ENCODE measurements at regions not wholly inside any gene's neighbourhood (a gene's known extent, or its start where the extent isn't known, plus 50 kb on each side); places are given as distances from the start of the nearest gene placed in this dataset.

- Histone ChIP-seq H2AFZ (ENCODE audit: low read depth, low read length) (no peak overlapping the region), H4K20me1 (ENCODE audit: insufficient read depth) (no peaks in the 10 kb centered on the region), H3K36me3 (ENCODE audit: insufficient read depth, low read length) (no peaks in the 10 kb centered on the region), H3F3A (ENCODE audit: insufficient read depth, low read length, poor library complexity, severe bottlenecking) (no peaks in the 10 kb centered on the region), H3K27me3 (ENCODE audit: insufficient read depth, low read depth, low read length) (no peaks in the 10 kb centered on the region), H3K4me3 (ENCODE audit: low read length) (no peak overlapping the region), H3K4me2 (ENCODE audit: low read length) (no peak overlapping the region), H3K79me2 (replicated peaks; ENCODE audit: insufficient read depth, low read length) (no peaks in the 10 kb centered on the region), H3K9me3 (ENCODE audit: low read length) (no peaks in the 10 kb centered on the region), H3K27ac (ENCODE audit: low read length) (no peak overlapping the region), H3K9me2 (ENCODE audit: insufficient read depth, low read length) (no peaks in the 10 kb centered on the region), H3K9ac (ENCODE audit: low read length) (no peak overlapping the region)
- no peak for TF ChIP-seq SMC3 (conservative IDR thresholded peaks at IDR 0.05; ENCODE audit: poor library complexity)
- no peak for TF ChIP-seq EP300 (conservative IDR thresholded peaks at IDR 0.05; ENCODE audit: poor library complexity, severe bottlenecking)
Measured at GRCh38 chr4:38503689-38504395, 160.2 kb upstream of the KLF3 start.

DNA sequence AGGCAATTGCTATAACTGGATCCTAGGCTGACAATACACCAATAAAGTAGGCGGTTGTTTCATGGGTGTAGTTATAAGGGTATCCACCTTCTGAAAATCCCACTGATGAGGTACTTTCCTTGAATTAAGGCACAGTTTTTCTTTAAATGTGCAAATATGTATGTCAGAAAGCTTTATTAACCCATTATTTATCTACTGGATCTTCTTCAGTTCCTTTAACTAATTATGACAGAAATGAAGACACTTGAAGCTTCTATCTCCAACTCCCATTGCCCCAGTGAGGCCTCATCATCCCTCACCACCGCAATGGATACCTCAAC is 159.6 kb upstream of the KLF3 start:
- Histone ChIP-seq H3K27me3 (ENCODE audit: insufficient read depth, low read depth, low read length) (no peaks in the 10 kb centered on the region), H2AFZ (ENCODE audit: low read depth, low read length) (no peak overlapping the region), H3K9ac (ENCODE audit: low read length) (no peak overlapping the region), H3F3A (ENCODE audit: insufficient read depth, low read length, poor library complexity, severe bottlenecking) (no peaks in the 10 kb centered on the region), H4K20me1 (ENCODE audit: insufficient read depth) (no peaks in the 10 kb centered on the region), H3K36me3 (ENCODE audit: insufficient read depth, low read length) (no peaks in the 10 kb centered on the region), H3K9me2 (ENCODE audit: insufficient read depth, low read length) (no peaks in the 10 kb centered on the region), H3K4me3 (ENCODE audit: low read length) (no peak overlapping the region), H3K4me2 (ENCODE audit: low read length) (no peak overlapping the region), H3K9me3 (ENCODE audit: low read length) (no peaks in the 10 kb centered on the region), H3K79me2 (replicated peaks; ENCODE audit: insufficient read depth, low read length) (no peaks in the 10 kb centered on the region), H3K27ac (ENCODE audit: low read length) (no peak overlapping the region)
- TF ChIP-seq TAF1 (IDR thresholded peaks at IDR 0.05; ENCODE audit: low read depth) (no peak), EZH2 (IDR thresholded peaks at IDR 0.05; ENCODE audit: borderline replicate concordance, insufficient read depth, low read length, poor library complexity, severe bottlenecking) (no peak), EP300 (conservative IDR thresholded peaks at IDR 0.05; ENCODE audit: poor library complexity, severe bottlenecking) (no peak), RAD21 (conservative IDR thresholded peaks at IDR 0.05) (no peak), MXI1 (conservative IDR thresholded peaks at IDR 0.05; ENCODE audit: poor library complexity, severe bottlenecking) (no peak), SMC3 (conservative IDR thresholded peaks at IDR 0.05; ENCODE audit: poor library complexity) (no peak)
- TF ChIP-seq, protein P1, sequence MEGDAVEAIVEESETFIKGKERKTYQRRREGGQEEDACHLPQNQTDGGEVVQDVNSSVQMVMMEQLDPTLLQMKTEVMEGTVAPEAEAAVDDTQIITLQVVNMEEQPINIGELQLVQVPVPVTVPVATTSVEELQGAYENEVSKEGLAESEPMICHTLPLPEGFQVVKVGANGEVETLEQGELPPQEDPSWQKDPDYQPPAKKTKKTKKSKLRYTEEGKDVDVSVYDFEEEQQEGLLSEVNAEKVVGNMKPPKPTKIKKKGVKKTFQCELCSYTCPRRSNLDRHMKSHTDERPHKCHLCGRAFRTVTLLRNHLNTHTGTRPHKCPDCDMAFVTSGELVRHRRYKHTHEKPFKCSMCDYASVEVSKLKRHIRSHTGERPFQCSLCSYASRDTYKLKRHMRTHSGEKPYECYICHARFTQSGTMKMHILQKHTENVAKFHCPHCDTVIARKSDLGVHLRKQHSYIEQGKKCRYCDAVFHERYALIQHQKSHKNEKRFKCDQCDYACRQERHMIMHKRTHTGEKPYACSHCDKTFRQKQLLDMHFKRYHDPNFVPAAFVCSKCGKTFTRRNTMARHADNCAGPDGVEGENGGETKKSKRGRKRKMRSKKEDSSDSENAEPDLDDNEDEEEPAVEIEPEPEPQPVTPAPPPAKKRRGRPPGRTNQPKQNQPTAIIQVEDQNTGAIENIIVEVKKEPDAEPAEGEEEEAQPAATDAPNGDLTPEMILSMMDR (IDR thresholded peaks at IDR 0.05; ENCODE audit: poor library complexity, severe bottlenecking): no peak
- TF ChIP-seq, protein P2, sequence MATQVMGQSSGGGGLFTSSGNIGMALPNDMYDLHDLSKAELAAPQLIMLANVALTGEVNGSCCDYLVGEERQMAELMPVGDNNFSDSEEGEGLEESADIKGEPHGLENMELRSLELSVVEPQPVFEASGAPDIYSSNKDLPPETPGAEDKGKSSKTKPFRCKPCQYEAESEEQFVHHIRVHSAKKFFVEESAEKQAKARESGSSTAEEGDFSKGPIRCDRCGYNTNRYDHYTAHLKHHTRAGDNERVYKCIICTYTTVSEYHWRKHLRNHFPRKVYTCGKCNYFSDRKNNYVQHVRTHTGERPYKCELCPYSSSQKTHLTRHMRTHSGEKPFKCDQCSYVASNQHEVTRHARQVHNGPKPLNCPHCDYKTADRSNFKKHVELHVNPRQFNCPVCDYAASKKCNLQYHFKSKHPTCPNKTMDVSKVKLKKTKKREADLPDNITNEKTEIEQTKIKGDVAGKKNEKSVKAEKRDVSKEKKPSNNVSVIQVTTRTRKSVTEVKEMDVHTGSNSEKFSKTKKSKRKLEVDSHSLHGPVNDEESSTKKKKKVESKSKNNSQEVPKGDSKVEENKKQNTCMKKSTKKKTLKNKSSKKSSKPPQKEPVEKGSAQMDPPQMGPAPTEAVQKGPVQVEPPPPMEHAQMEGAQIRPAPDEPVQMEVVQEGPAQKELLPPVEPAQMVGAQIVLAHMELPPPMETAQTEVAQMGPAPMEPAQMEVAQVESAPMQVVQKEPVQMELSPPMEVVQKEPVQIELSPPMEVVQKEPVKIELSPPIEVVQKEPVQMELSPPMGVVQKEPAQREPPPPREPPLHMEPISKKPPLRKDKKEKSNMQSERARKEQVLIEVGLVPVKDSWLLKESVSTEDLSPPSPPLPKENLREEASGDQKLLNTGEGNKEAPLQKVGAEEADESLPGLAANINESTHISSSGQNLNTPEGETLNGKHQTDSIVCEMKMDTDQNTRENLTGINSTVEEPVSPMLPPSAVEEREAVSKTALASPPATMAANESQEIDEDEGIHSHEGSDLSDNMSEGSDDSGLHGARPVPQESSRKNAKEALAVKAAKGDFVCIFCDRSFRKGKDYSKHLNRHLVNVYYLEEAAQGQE (IDR thresholded peaks at IDR 0.05; ENCODE audit: borderline replicate concordance): no peak
